Calu3 (cell line): ENCODE measurements at regions not wholly inside any gene's neighbourhood (a gene's known extent, or its start where the extent isn't known, plus 50 kb on each side); places are given as distances from the start of the nearest gene placed in this dataset.

Experiments
- BruUV-seq: library from RNA; stranded (reverse); fragments of 400-500 nt; replicated peaks from 2 replicates; lab custom pipeline; 2021; lab: Mats Ljungman, UMichigan
- CTCF ChIA-PET: fragments of 300-600 bp; sonication (Branson Sonifier 250); formaldehyde crosslinking; loops from one replicate; lab custom pipeline; 2022; ENCODE audit warnings: antibody characterized with exemption; lab: Charles Lee
- DNase-seq: peaks from one replicate; pipeline ENCODE4 v3.0.0; 2022
- H3K27ac Mint-ChIP-seq: one replicate; pipeline ENCODE4 v1.8.0; 2022; ENCODE audit warnings: mixed read lengths; ENCODE audit not compliant: unreplicated experiment
- H3K27me3 Mint-ChIP-seq: one replicate; pipeline ENCODE4 v1.8.0; 2022; ENCODE audit warnings: mixed read lengths; ENCODE audit not compliant: unreplicated experiment
- H3K36me3 Mint-ChIP-seq: one replicate; pipeline ENCODE4 v1.8.0; 2022; ENCODE audit warnings: mild to moderate bottlenecking, moderate library complexity, mixed read lengths; ENCODE audit not compliant: insufficient read depth, unreplicated experiment
- H3K4me1 Mint-ChIP-seq: one replicate; pipeline ENCODE4 v1.8.0; 2022; ENCODE audit warnings: mild to moderate bottlenecking, low read depth, mixed read lengths; ENCODE audit not compliant: unreplicated experiment
- H3K4me3 Mint-ChIP-seq: one replicate; pipeline ENCODE4 v1.8.0; 2022; ENCODE audit warnings: mild to moderate bottlenecking, low read depth, moderate library complexity, mixed read lengths; ENCODE audit not compliant: unreplicated experiment
- H3K9me3 Mint-ChIP-seq: one replicate; pipeline ENCODE4 v1.8.0; 2022; ENCODE audit warnings: low read depth, mixed read lengths; ENCODE audit not compliant: unreplicated experiment
- CTCF ChIP-seq: fragments of 200-600 bp; IDR thresholded peaks from one replicate; pipeline ENCODE4 v1.8.0; 2022; ENCODE audit warnings: antibody characterized with exemption; ENCODE audit not compliant: unreplicated experiment
- intact Hi-C: fragments of 100-400 bp; cut with micrococcal nuclease; formaldehyde crosslinking; loops from one replicate; pipeline ENCODE4 v1.10.0; 2022; ENCODE audit not compliant: unreplicated experiment

GRCh38 chr1:238409191-238409850 is 518.6 kb upstream of the ZP4 start:
- no peaks in the 10 kb centered on the region for H3K36me3 Mint-ChIP-seq
- peak overlapping the region; percentile 71 for H3K27ac Mint-ChIP-seq
- no TSS peak for BruUV-seq

GRCh38 chr1:238408737-238409136 is 518.0 kb upstream of the ZP4 start:
- CTCF ChIA-PET = no interaction called here
- Mint-ChIP-seq H3K27me3 (no peaks in the 10 kb centered on the region), H3K27ac (no peak overlapping the region)

More at GRCh38 chr1:238409191-238409850, 518.6 kb upstream of the ZP4 start:
- intact Hi-C loops = loop anchor here (10.0 kb wide), 1 partner anchor 345 kb away; no protein-coding TSS in a partner anchor
- peaks cover 8% of the 10 kb centered on the region for H3K4me1 Mint-ChIP-seq
- DNase-seq = peak; percentile 8
- no peak overlapping the region for H3K4me3 Mint-ChIP-seq
- no peak for TF ChIP-seq CTCF
- H3K27me3 Mint-ChIP-seq = no peaks in the 10 kb centered on the region
- CTCF ChIA-PET = no interaction called here
- H3K9me3 Mint-ChIP-seq = peaks cover 5% of the 10 kb centered on the region

GRCh38 chr1:238406098-238406860 is 515.6 kb upstream of the ZP4 start:
- CTCF ChIA-PET = no interaction called here
- DNase-seq = no peak
- Mint-ChIP-seq H3K36me3 (no peaks in the 10 kb centered on the region), H3K4me3 (no peak overlapping the region), H3K27me3 (no peaks in the 10 kb centered on the region), H3K27ac (no peak overlapping the region), H3K4me1 (peaks cover 8% of the 10 kb centered on the region), H3K9me3 (peaks cover 3% of the 10 kb centered on the region)
- TF ChIP-seq CTCF = no peak
- intact Hi-C loops = loop anchor here (10.0 kb wide), 1 partner anchor 341 kb away; no protein-coding TSS in a partner anchor
- no TSS peak for BruUV-seq

More at GRCh38 chr1:238408737-238409136, 518.0 kb upstream of the ZP4 start:
- Mint-ChIP-seq H3K4me1 (peaks cover 8% of the 10 kb centered on the region), H3K4me3 (no peak overlapping the region), H3K36me3 (no peaks in the 10 kb centered on the region), H3K9me3 (peaks cover 3% of the 10 kb centered on the region)
- no peak for DNase-seq
- TF ChIP-seq CTCF = no peak
- no TSS peak for BruUV-seq
- intact Hi-C loops = loop anchor here (10.0 kb wide), 1 partner anchor 344 kb away; no protein-coding TSS in a partner anchor

GRCh38 chr1:238404921-238405320 is 514.2 kb upstream of the ZP4 start:
- DNase-seq = no peak
- intact Hi-C loops = loop anchor here (10.0 kb wide), 1 partner anchor 340 kb away; no protein-coding TSS in a partner anchor
- no peak overlapping the region for H3K4me3 Mint-ChIP-seq
- no peak overlapping the region for H3K27ac Mint-ChIP-seq
- H3K36me3 Mint-ChIP-seq = no peaks in the 10 kb centered on the region
- CTCF ChIA-PET = no interaction called here
- peaks cover 3% of the 10 kb centered on the region for H3K9me3 Mint-ChIP-seq
- no TSS peak for BruUV-seq
- H3K27me3 Mint-ChIP-seq = no peaks in the 10 kb centered on the region
- TF ChIP-seq CTCF = no peak
- peaks cover 8% of the 10 kb centered on the region for H3K4me1 Mint-ChIP-seq
